ENCODE measurements at regions not wholly inside any gene's neighbourhood (a gene's known extent, or its start where the extent isn't known, plus 50 kb on each side); places are given as distances from the start of the nearest gene placed in this dataset.

GRCh38 chr16:6993544-6993943 is 339.1 kb upstream of the RBFOX1 start:
- no peak for DNase-seq

- no peak for DNase-seq
These were observed 343.8 kb upstream of the RBFOX1 start for GRCh38 chr16:6988846-6989245.

DNA sequence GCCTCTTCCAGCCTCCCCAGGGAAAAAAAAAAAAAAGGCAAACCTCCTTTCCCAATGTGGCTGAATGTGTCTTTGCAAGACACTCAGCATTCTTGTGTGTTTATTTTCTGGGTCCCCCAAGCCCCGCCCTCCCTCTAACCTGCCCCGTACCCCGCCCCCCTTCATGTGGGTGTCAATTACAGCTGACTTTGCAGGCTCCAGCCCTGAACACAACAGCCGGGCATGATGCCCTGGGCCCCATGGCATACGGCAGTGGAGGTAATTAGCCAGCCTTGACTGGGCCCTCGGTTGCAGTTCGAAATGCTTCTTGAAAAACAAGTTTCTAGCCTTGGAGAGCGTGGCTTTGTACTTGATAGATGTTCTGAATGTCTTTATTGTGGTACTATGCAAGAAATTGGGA is 354.7 kb upstream of the RBFOX1 start:
- no peak for DNase-seq

GRCh38 chr16:6977291-6977690 is 355.4 kb upstream of the RBFOX1 start:
- no peak for DNase-seq

DNA sequence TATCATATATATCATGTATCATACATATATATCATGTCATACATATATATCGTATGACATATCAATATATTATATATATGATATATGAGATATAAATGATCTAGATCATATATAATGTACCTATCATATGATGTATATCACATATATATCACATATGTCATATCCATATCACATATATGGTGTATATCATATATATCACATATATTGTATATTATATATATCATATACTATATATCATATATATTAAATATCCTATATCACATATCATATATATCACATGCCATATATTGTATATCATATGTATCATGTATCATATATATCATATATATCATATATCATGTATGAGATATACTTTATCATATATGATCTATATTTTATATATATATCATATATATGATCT is 355.9 kb upstream of the RBFOX1 start:
- no peak for DNase-seq

DNA sequence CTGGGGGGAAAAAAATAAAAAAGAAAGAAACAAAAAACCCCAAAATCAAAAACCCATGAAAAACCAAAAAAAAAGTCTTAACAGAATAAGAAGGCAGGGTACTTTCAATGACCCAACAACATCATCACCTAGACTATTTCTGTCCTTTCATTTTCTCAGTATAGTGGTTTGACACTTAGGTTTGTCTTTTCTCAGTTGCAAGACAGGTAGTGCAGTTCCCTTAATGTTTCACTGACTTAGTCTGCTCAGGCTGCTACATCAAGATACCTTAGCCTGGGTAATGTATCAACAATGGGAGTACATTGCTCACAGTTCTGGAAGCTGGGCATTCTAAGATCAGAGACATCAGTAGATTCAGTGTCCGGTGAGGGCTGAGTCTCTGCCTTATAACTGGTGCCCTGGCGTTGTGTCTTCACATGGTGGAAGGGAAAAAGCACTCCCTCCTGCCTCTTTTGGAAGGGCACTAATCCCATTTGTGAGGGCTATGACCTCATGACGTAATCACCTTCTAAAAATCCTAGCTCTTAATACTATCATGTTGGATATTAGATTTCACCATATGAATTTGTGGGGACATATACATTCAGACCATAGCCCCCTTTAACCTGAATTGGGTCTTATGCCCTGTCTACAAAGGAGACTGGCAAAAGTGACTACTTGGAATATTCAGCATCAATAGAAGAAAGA is 362.3 kb upstream of the RBFOX1 start:
- DNase-seq = no peak

- no peak for DNase-seq
These were observed 363.1 kb upstream of the RBFOX1 start for GRCh38 chr16:6969594-6969993.

DNA sequence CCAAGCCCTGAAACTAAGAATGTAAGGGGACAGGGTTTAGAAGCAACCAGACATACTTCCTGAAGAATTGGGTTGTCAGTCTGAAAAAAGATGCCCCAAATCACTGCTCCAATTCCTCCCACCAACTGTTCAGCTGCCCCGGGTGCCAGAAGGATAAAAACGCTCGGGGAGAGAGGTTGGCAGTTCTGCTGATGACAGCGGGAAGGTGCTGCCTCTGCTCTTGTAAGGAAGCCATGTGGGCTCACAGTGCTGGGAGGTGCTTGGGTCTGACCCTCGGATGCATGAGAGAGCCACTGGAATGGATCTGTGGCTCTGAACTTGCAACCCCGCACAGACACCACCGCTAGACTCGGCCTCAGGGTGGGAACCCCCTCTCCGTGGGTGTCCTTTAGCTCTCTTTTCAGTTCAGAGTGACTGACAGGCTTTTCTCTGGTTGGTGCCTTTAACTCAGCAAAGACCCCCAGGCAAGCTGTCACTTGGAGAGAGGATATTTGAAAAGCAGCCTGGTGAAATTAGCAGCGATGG is 364.8 kb upstream of the RBFOX1 start:
- no peak for DNase-seq

- DNase-seq = no peak
These were observed 365.7 kb upstream of the RBFOX1 start for GRCh38 chr16:6966925-6967324.

- no peak for DNase-seq
These were observed 368.0 kb upstream of the RBFOX1 start for GRCh38 chr16:6964679-6965078.

GRCh38 chr16:6961704-6962103 is 370.9 kb upstream of the RBFOX1 start:
- no peak for DNase-seq

DNA sequence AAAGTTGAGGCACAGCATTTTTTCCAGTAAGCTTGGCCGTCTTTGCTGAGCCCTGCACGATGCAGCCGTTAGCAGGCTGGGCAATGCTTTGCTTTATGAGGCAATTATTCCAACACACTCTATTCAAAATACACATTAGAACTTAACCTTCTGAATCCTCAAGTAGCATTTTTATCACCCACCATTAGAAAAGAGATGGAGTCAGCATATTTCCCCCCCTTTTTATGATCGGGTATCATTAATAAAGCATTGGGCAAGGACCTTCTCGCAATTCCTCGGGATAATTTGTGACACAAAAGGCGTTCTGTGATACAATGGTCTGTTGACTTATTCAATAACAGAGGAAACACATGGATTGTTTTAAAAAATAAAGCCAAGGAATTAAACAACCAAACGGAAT is 374.5 kb upstream of the RBFOX1 start:
- no peak for DNase-seq

GRCh38 chr16:6957681-6958080 is 375.0 kb upstream of the RBFOX1 start:
- DNase-seq = no peak

DNA sequence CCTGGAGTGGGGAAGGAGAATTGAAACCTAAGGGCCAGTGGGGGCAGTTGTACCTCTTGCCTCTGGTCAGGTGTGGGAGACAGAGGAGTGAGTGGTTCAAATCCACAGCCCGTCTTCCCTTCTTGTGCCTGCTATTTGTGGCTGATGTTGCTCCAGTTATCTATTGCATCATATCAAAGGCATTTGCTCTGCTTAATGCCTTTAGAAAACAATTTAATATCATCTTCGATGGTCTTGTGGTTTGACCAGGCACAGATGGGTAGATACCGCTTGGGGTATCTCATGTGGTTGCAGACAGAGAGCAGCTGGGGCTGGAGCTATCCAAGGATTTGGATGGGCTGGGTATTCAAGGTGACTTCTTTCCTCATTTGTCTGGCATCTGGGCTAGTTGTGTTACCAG is 376.1 kb upstream of the RBFOX1 start:
- DNase-seq = no peak

DNA sequence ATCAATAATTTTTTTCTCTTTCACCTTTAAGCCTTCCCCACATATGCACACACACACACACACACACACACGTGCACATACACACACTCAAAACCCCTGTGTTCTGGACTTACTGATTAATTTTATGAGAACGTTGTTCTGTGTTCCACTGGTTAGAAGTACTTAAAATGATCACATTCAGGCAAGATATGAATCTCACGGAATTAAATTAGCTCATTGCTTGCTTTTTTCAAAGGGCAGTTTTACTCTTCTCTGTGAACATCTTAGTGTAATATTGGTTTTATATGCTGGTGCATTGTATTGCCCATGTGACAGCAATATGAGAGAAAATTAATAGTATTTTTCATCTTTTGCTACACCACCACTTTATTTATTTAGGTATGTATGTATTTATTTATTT is 377.3 kb upstream of the RBFOX1 start:
- no peak for DNase-seq

GRCh38 chr16:6949240-6949639 is 383.4 kb upstream of the RBFOX1 start:
- DNase-seq = no peak

GRCh38 chr16:6947291-6947690 is 385.4 kb upstream of the RBFOX1 start:
- DNase-seq = no peak

GRCh38 chr16:6946802-6947201 is 385.8 kb upstream of the RBFOX1 start:
- no peak for DNase-seq

- DNase-seq = no peak
These were observed 386.5 kb upstream of the RBFOX1 start for GRCh38 chr16:6946106-6946505.

GRCh38 chr16:6940968-6941367 is 391.7 kb upstream of the RBFOX1 start:
- DNase-seq = no peak

- DNase-seq = no peak
These were observed 395.0 kb upstream of the RBFOX1 start for GRCh38 chr16:6937641-6938040.

DNA sequence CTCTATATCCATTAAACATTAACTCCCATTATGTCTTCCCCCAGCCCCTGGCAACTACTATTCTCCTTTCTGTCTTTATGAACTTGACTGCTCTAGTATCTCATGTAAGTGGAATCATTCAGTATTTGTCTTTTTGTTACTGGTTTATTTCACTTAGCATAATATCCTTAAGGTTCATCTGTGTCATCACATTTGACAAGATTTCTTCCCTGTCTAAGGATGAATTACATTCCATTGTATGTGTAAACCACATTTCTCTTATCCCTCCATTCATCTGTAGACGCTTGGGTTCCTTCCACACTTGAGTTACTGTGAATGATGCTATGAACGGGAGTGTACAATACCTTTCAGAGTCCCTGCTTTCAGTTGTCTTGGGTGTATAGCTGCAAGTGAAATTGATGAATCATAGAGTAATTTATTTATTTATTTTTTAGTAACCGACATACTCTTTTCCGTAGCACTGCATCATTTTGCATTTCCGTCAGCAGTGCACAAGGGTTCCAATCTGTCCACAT is 399.7 kb upstream of the RBFOX1 start:
- DNase-seq = no peak

GRCh38 chr16:6929868-6930267 is 402.8 kb upstream of the RBFOX1 start:
- no peak for DNase-seq

DNA sequence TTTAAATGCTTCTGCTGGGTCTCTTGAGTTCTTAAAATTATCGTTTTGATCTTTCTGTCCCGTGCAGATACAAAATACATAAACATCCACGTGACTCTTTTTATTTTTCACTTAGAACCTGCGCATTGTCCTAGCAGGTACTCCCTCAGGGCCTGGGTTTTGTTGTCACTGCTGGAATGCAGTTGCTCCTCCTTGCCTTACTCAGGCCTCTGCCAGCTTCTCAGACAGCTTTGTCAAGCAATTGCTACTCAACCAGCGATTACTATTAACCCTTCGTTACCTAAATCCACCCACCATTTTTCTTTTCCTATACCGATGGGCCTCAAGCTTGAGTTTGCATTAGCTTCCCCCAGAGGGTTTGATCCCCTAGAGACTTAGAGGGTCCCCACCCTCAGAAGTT is 405.9 kb upstream of the RBFOX1 start:
- no peak for DNase-seq

- no peak for DNase-seq
These were observed 406.3 kb upstream of the RBFOX1 start for GRCh38 chr16:6926341-6926740.

Measured in activated effector memory CD4-positive, alpha-beta T cell treated with anti-CD3 and anti-CD28 coated beads, Interleukin-2, amount 50 U/mL, for 16 hours (primary cell).